Frontal cortex (tissue), 3 donors: ENCODE measurements at regions not wholly inside any gene's neighbourhood (a gene's known extent, or its start where the extent isn't known, plus 50 kb on each side); places are given as distances from the start of the nearest gene placed in this dataset.

Experiments used
- DNase-seq, 2 donors: peaks; one replicate each; pipeline ENCODE4 v3.0.0; 2012; ENCODE audit warnings: low spot score in 2 of 2
- FAIRE-seq: peaks from 2 replicates; lab custom pipeline; 2012; peaks lifted over from hg19 to GRCh38; lab: Jason Lieb, UNC
- donor health status: control.
- donor health status: control.
- donor health status: control.

GRCh38 chr11:95344932-95345642, 114.1 kb upstream of the SESN3 start:
- no peak for DNase-seq
- FAIRE-seq: no peak

- DNase-seq (no peak), FAIRE-seq (no peak)
These were observed 110.2 kb upstream of the SESN3 start for GRCh38 chr11:95341221-95341620.

- FAIRE-seq (no peak), DNase-seq (no peak)
These were observed 108.3 kb upstream of the SESN3 start for GRCh38 chr11:95339086-95339901.

- FAIRE-seq: no peak
- peak in 1 of 2 donors; percentile 29 for DNase-seq
These were observed 107.5 kb upstream of the SESN3 start for GRCh38 chr11:95338430-95338991.

GRCh38 chr11:95337972-95338429, 107.0 kb upstream of the SESN3 start:
- FAIRE-seq (no peak), DNase-seq (no peak)

GRCh38 chr11:95337175-95337957, 106.4 kb upstream of the SESN3 start:
- no peak for DNase-seq
- FAIRE-seq: no peak

- no peak for FAIRE-seq
- DNase-seq: no peak
These were observed 105.0 kb upstream of the SESN3 start for GRCh38 chr11:95335989-95336388.

- FAIRE-seq: no peak
These were observed 100.2 kb upstream of the SESN3 start for GRCh38 chr11:95331161-95331560.

GRCh38 chr11:95330302-95330701, 99.3 kb upstream of the SESN3 start:
- DNase-seq (no peak), FAIRE-seq (no peak)

More at GRCh38 chr11:95331161-95331560, 100.2 kb upstream of the SESN3 start:
- DNase-seq: no peak

- FAIRE-seq: no peak
- no peak for DNase-seq
These were observed 96.4 kb upstream of the SESN3 start for GRCh38 chr11:95327273-95327948.

- no peak for FAIRE-seq
- DNase-seq: no peak
These were observed 94.8 kb upstream of the SESN3 start for GRCh38 chr11:95325777-95326258.

- no peak for FAIRE-seq
- no peak for DNase-seq
These were observed 93.8 kb upstream of the SESN3 start for GRCh38 chr11:95324826-95325225.

GRCh38 chr11:95322539-95322938, 91.5 kb upstream of the SESN3 start:
- DNase-seq: no peak
- FAIRE-seq: no peak

- DNase-seq (no peak), FAIRE-seq (no peak)
These were observed 87.5 kb upstream of the SESN3 start for GRCh38 chr11:95318498-95318897.

GRCh38 chr11:95308512-95309035, 77.6 kb upstream of the SESN3 start:
- no peak for DNase-seq
- no peak for FAIRE-seq

GRCh38 chr11:95307286-95307685, 76.3 kb upstream of the SESN3 start:
- FAIRE-seq (no peak), DNase-seq (no peak)

- FAIRE-seq (no peak), DNase-seq (no peak)
These were observed 75.8 kb upstream of the SESN3 start for GRCh38 chr11:95306801-95307200.

GRCh38 chr11:95306123-95306522, 75.1 kb upstream of the SESN3 start:
- FAIRE-seq: no peak

GRCh38 chr11:95305705-95306104, 74.7 kb upstream of the SESN3 start:
- no peak for FAIRE-seq
- DNase-seq: no peak

More at GRCh38 chr11:95306123-95306522, 75.1 kb upstream of the SESN3 start:
- no peak for DNase-seq
